Endothelial cell of umbilical vein (primary cell): ENCODE measurements at regions not wholly inside any gene's neighbourhood (a gene's known extent, or its start where the extent isn't known, plus 50 kb on each side); places are given as distances from the start of the nearest gene placed in this dataset.

Source experiments
- BruUV-seq: library from RNA; stranded (reverse); fragments of 400-500 nt; replicated peaks from 2 replicates; lab custom pipeline; 2021; lab: Mats Ljungman, UMichigan
- CTCF ChIA-PET: fragments of 300-600, 350-600 bp; sonication (Branson Sonifier 250); formaldehyde crosslinking; loops from one replicate; lab custom pipeline; 2021; ENCODE audit warnings: antibody characterized with exemption, inconsistent platforms; lab: Charles Lee
- POLR2A ChIA-PET: fragments of 300-600, 350-600 bp; sonication (Branson Sonifier 250); formaldehyde crosslinking; loops from one replicate; lab custom pipeline; 2021; ENCODE audit warnings: antibody characterized with exemption, inconsistent platforms; lab: Charles Lee
- DNase-seq: peaks from one replicate; pipeline ENCODE4 v3.0.0-alpha.2; 2011; ENCODE audit warnings: low read depth, low spot score
- FAIRE-seq: peaks from 2 replicates; lab custom pipeline; 2011; peaks lifted over from hg19 to GRCh38; lab: Jason Lieb, UNC
- H2AFZ ChIP-seq: 2 replicates; pipeline ENCODE4 v1.6.0; 2012; ENCODE audit warnings: low read depth, low read length, control low read depth, inconsistent platforms
- H3K27ac ChIP-seq: 2 replicates; pipeline ENCODE4 v1.5.1; 2011; ENCODE audit warnings: low read depth, mild to moderate bottlenecking, control low read depth, low read length, moderate library complexity; ENCODE audit not compliant: insufficient read depth
- H3K27me3 ChIP-seq, 2 experiments: 2 replicates each; pipeline versions ENCODE4 v1.6.0 to v1.6.1; 2011; ENCODE audit warnings: low read length in 2 of 2, mixed read lengths in 1 of 2; ENCODE audit not compliant: control insufficient read depth in 2 of 2, insufficient read depth in 2 of 2
- H3K36me3 ChIP-seq, 2 experiments: 2 replicates in 1 of 2; 3 replicates in 1 of 2; pipeline ENCODE4 v1.5.1; 2011; ENCODE audit warnings: low read length in 2 of 2, mild to moderate bottlenecking in 1 of 2, moderate library complexity in 1 of 2; ENCODE audit not compliant: control insufficient read depth in 2 of 2, insufficient read depth in 2 of 2; ENCODE audit errors: extremely low read depth in 1 of 2
- H3K4me1 ChIP-seq: 3 replicates; pipeline ENCODE4 v1.5.1; 2011; ENCODE audit warnings: mild to moderate bottlenecking, low read length; ENCODE audit not compliant: control insufficient read depth, insufficient read depth; ENCODE audit errors: extremely low read depth
- H3K4me2 ChIP-seq: 2 replicates; pipeline ENCODE4 v1.6.1; 2011; ENCODE audit warnings: low read length, control low read depth, mixed read lengths; ENCODE audit not compliant: insufficient read depth
- H3K4me3 ChIP-seq, 3 experiments: fragments of 200-600 bp in 1 of 3; sonication (generic), shearing (Covaris generic) in 1 of 3; replicated peaks in 1 of 3; 2 replicates each; pipeline ENCODE4 v1.5.1; 2011 to 2016; ENCODE audit warnings: control low read depth in 3 of 3, low read length in 3 of 3, mild to moderate bottlenecking in 2 of 3, inconsistent platforms in 1 of 3, low read depth in 1 of 3, moderate library complexity in 1 of 3; ENCODE audit not compliant: insufficient read depth in 1 of 3
- H3K79me2 ChIP-seq: 2 replicates; pipeline ENCODE4 v1.6.0; 2012; ENCODE audit warnings: low read length, inconsistent platforms; ENCODE audit not compliant: control insufficient read depth, insufficient read depth
- H3K9ac ChIP-seq: replicated peaks from 2 replicates; pipeline ENCODE3; 2011; ENCODE audit warnings: low read length, control low read depth; ENCODE audit not compliant: insufficient read depth; ENCODE audit errors: extremely low read depth
- H3K9me1 ChIP-seq: replicated peaks from 3 replicates; pipeline ENCODE4 v1.6.0; 2011; ENCODE audit warnings: mild to moderate bottlenecking, low read length; ENCODE audit not compliant: control insufficient read depth, insufficient read depth; ENCODE audit errors: extremely low read depth
- H3K9me3 ChIP-seq: replicated peaks from 2 replicates; pipeline ENCODE4 v1.5.1; 2012; ENCODE audit warnings: low read length, inconsistent platforms; ENCODE audit not compliant: control insufficient read depth, insufficient read depth
- H4K20me1 ChIP-seq: replicated peaks from 2 replicates; pipeline ENCODE3; 2011; ENCODE audit warnings: mild to moderate bottlenecking, low read length; ENCODE audit not compliant: control insufficient read depth, insufficient read depth; ENCODE audit errors: extremely low read depth
- CTCF ChIP-seq, 2 donors: IDR thresholded peaks; 1 replicate in 1 of 2; 2 replicates in 1 of 2; pipeline ENCODE4 v1.5.1; 2011; ENCODE audit warnings: low read length in 2 of 2, mild to moderate bottlenecking in 2 of 2, moderate library complexity in 2 of 2, control low read depth in 1 of 2, inconsistent platforms in 1 of 2, low read depth in 1 of 2; ENCODE audit not compliant: insufficient read depth in 1 of 2; ENCODE audit errors: extremely low read depth in 1 of 2
- EZH2 ChIP-seq: IDR thresholded peaks from 2 replicates; pipeline ENCODE4 v1.6.1; 2012; ENCODE audit warnings: borderline replicate concordance, low read depth, mild to moderate bottlenecking, moderate library complexity, low read length, inconsistent platforms; ENCODE audit not compliant: severe bottlenecking
- FOS ChIP-seq: IDR thresholded peaks from 2 replicates; pipeline ENCODE4 v1.6.1; 2011; ENCODE audit warnings: mild to moderate bottlenecking, low read length, moderate library complexity, borderline replicate concordance; ENCODE audit not compliant: insufficient read depth
- GATA2 ChIP-seq: IDR thresholded peaks from 2 replicates; pipeline ENCODE4 v1.7.0; 2011; ENCODE audit warnings: low read depth, mild to moderate bottlenecking, moderate library complexity, mixed read lengths, low read length; ENCODE audit not compliant: insufficient read length, insufficient read depth
- JUN ChIP-seq: IDR thresholded peaks from 2 replicates; pipeline ENCODE4 v1.6.1; 2011; ENCODE audit warnings: borderline replicate concordance, low read depth; ENCODE audit not compliant: insufficient read length, insufficient read depth
- MAX ChIP-seq: IDR thresholded peaks from 2 replicates; pipeline ENCODE4 v1.6.1; 2011; ENCODE audit not compliant: insufficient read depth, insufficient read length
- MYC ChIP-seq: IDR thresholded peaks from one replicate; pipeline ENCODE4 v1.6.1; 2011; ENCODE audit warnings: mild to moderate bottlenecking, low read depth, low read length
- POLR2A ChIP-seq: IDR thresholded peaks from 2 replicates; pipeline ENCODE4 v1.6.1; 2012; ENCODE audit warnings: low read depth, mild to moderate bottlenecking, control low read depth, low read length
- POLR2AphosphoS5 ChIP-seq: IDR thresholded peaks from 2 replicates; pipeline ENCODE4 v1.6.1; 2012; ENCODE audit warnings: low read depth, mild to moderate bottlenecking, control low read depth, low read length, moderate library complexity; ENCODE audit not compliant: insufficient read depth
- dilution Hi-C: fragments of 300-500 bp; cut with MboI; formaldehyde crosslinking; loops from one replicate; pipeline ENCODE4 v1.15.0; 2019; ENCODE audit warnings: low sequenced_read_pairs; ENCODE audit not compliant: extremely low pct_ligation_motif_present
- intact Hi-C: fragments of 100-400 bp; cut with micrococcal nuclease; formaldehyde crosslinking; loops from one replicate; pipeline ENCODE4 v1.10.0; 2022

GRCh38 chr3:148246291-148246923, 451.3 kb upstream of the AGTR1 start:
- no peak overlapping the region for H2AFZ ChIP-seq
- no peak overlapping the region for H3K4me2 ChIP-seq
- no peaks in the 10 kb centered on the region for H3K79me2 ChIP-seq
- DNase-seq (no peak), FAIRE-seq (no peak)
- no peaks in the 10 kb centered on the region for H3K36me3 ChIP-seq
- H3K27ac ChIP-seq = no peak overlapping the region
- H3K27me3 ChIP-seq = no peaks in the 10 kb centered on the region
- no peaks in the 10 kb centered on the region for H3K9me1 ChIP-seq
- H3K4me3 ChIP-seq = no peak overlapping the region
- TF ChIP-seq POLR2A (no peak), EZH2 (no peak), GATA2 (no peak), JUN (no peak), POLR2AphosphoS5 (no peak), MYC (no peak)
- no TSS peak for BruUV-seq
- intact Hi-C loops = no loop called here
- CTCF ChIA-PET = interaction anchor here (0.6 kb wide), 1 partner anchor 246 kb away, joined by 3 read pairs; no protein-coding TSS in a partner anchor
- H4K20me1 ChIP-seq = no peaks in the 10 kb centered on the region
- POLR2A ChIA-PET = no interaction called here
- no peak overlapping the region for H3K9ac ChIP-seq
- H3K4me1 ChIP-seq = no peaks in the 10 kb centered on the region
- dilution Hi-C loops = no loop called here
- H3K9me3 ChIP-seq = no peaks in the 10 kb centered on the region

- H3K4me2 ChIP-seq = no peak overlapping the region
- no peaks in the 10 kb centered on the region for H4K20me1 ChIP-seq
- intact Hi-C loops (no loop called here), dilution Hi-C loops (no loop called here)
- no peaks in the 10 kb centered on the region for H3K36me3 ChIP-seq
- no peak for TF ChIP-seq POLR2A
- TF ChIP-seq EZH2 = no peak
- TF ChIP-seq FOS = no peak
- no peak for TF ChIP-seq MAX
- TF ChIP-seq CTCF (IDR thresholded peaks at IDR 0.05; ENCODE audit: extremely low read depth in 1 of 2, insufficient read depth in 1 of 2, low read depth in 1 of 2, low read length in 2 of 2) = no peak
- TF ChIP-seq GATA2 = no peak
- TF ChIP-seq POLR2AphosphoS5 = no peak
- TF ChIP-seq MYC = no peak
- no peak for TF ChIP-seq JUN
- no peak for DNase-seq
- H3K9me1 ChIP-seq = no peaks in the 10 kb centered on the region
- H3K79me2 ChIP-seq = no peaks in the 10 kb centered on the region
- no peak overlapping the region for H3K27ac ChIP-seq
- BruUV-seq = no TSS peak
- H2AFZ ChIP-seq = no peak overlapping the region
- H3K9ac ChIP-seq = no peak overlapping the region
- CTCF ChIA-PET = no interaction called here
- no peak for FAIRE-seq
- no peak overlapping the region for H3K4me3 ChIP-seq
- H3K4me1 ChIP-seq = no peaks in the 10 kb centered on the region
- no peaks in the 10 kb centered on the region for H3K27me3 ChIP-seq
- no peaks in the 10 kb centered on the region for H3K9me3 ChIP-seq
- POLR2A ChIA-PET = no interaction called here
Measured at GRCh38 chr3:148253713-148254112, 444.0 kb upstream of the AGTR1 start.
